Stimulated activated CD8-positive, alpha-beta memory T cell treated with anti-CD3 and anti-CD28 coated beads, Interleukin-12 subunit alpha, Interleukin-12 subunit beta, amount 100 ng/mL, for 24 hours (primary cell): ENCODE measurements at regions not wholly inside any gene's neighbourhood (a gene's known extent, or its start where the extent isn't known, plus 50 kb on each side); places are given as distances from the start of the nearest gene placed in this dataset.
"Not testable (repeated sequence)": the region's sequence is repeated elsewhere in the genome, so short reads cannot be mapped to it uniquely, and the experiment has no call there.

Experiments
- DNase-seq: peaks from one replicate; pipeline ENCODE4 v3.0.0-alpha.2; 2020; ENCODE audit errors: extremely low read depth

DNA sequence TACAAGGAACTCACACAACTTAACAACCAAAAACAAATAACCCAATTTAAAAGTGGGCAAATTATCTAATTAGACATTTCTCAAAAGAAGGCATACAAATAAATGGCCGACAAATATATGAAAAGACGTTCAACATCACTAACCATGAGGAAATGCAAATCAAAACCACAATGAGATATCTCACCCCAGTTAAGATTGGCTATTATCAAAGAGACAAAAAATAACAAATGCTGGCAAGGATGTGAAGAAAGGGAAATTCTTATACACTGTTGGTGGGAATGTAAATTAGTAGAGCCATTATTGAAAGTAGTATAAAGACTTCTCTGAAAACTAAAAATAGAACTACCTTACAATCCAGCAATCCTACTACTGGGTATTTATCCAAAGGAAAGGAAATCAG, 96.7 kb upstream of the SIRPG start:
- DNase-seq = no peak

DNA sequence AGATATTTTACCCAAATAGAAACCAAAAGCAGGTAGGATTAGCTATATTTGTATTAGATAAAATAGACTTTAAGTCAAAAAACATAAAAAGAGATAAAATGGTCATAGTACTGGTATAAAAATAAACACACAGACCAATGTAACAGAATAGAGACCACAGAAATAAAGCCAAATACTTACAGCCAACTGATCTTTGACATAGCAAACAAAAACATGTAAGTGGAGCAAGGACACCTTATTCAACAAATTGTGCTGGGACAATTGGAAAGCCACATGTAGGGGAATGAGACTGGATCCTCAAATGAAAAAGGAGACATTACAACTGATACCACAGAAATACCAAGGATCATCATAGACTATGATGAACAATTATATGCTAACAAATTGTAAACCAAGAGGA, 94.5 kb upstream of the SIRPG start:
- DNase-seq = no peak

- no peak for DNase-seq
Observed at GRCh38 chr20:1748777-1749176, 91.2 kb upstream of the SIRPG start.

DNA sequence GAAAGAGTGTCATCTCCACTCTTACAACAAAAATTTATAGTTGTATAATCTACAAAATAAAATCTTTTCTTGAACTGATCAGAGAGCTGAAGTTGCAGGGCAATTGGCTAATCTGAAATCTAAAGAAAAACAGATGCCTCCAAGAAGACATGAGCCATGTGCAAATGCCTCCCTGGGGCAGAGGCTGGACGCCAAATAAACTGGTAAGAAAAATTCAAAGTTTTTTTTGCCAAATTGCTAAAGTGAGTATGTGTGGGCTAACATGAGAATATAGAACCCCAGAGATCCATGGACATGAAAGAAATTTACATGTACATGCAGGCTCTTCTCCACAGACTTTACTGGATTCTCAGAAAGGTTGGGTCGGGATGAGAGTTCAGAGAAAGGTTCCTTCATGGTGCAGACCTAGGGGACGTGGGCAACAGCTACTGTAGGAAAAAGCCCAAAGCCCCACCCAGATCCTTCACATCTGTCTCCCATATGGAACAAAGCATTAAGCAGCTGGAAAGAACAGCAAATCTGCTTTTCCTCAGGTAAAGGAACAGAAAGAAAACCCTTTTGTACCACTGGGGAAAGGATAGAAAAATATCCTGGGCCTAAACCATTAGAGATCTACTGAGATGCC, 90.5 kb upstream of the SIRPG start:
- DNase-seq = no peak

DNA sequence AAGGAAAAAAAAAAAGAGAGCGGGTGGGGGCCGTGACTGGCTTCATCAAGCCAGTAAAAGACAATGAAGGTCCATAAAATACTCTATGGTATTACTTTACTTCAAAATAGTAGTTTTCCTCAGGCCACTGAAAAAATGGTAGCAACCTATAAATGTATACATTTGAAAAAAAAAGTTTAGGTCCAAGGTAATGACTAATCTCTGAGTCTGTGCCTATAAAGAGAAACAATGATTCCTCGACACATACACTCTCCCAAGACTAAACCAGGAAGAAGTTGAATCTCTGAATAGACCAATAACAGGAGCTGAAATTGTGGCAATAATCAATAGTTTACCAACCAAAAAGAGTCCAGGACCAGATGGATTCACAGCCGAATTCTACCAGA, 84.5 kb upstream of the SIRPG start:
- DNase-seq = not testable (repeated sequence)

DNA sequence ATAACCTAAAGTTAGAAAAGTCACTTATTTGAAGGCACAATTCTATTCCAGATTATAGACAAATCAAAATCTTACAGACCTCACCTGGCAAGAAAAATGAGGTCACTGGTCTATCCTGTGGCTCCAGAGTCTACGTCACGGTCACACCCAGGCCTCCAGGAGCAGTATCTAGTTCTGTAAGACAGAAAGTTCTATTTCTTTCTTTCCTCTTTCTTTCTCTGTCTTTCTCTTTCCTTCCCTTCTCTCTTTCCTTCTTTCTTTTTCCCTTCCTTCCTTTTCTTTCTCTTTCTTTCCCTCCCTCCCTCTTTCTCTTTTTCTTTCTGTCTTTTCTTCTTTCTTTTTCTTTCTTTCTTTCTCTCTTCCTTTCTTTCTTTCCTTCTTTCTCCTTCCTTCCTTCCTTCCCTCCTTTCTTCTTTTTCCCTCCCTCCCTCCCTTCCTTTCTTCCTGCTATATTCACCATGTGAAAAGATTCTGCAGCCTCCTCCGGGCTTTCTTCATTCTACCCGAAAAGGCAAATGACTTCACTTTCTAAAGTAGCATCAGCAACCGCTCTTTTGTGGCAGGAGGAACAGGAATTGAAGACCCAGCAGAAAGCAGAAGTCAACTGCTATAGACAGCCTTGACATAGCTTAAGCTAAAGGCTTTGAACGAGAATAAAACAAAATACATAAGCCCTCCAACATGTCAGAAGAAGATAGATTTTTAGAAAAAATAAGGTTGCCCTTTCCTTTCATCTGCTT, 83.9 kb upstream of the SIRPG start:
- DNase-seq = no peak

GRCh38 chr20:1737134-1737533, 79.6 kb upstream of the SIRPG start:
- DNase-seq = no peak

DNA sequence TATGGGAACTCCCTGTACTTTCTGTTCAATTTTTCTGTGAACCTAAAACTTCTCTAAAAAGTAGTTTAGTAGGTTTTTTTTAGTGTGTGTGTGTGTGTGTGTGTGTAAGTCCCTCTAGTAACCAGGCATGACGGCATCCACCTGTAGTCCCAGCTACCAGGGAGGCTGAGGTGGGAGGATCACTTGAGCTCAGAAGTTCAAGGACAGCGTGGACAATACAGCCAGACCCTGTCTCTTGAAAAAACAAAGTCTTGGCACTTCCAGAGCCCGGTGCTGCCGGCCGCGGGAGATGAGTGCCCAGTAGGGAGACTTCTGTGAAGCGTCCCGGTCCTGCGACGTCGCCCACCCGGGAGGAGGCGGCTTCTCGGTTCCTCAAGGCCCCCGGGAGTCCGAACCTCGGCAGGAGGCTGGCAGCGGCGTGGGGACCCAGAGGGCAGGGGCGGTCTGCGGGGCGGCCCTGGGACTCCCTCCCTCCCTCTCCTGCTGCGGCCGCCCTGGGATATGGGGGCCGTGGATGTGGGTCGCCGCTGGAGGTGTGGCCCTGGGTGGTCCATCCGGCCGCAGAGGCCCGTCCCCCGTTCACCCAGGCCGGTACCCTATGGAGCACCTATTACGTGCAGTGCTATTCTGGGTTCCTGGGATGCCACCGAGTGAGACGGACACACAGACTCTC, 78.0 kb upstream of the SIRPG start:
- DNase-seq = no peak

- DNase-seq = no peak
Observed at GRCh38 chr20:1734269-1734858, 76.8 kb upstream of the SIRPG start.

DNA sequence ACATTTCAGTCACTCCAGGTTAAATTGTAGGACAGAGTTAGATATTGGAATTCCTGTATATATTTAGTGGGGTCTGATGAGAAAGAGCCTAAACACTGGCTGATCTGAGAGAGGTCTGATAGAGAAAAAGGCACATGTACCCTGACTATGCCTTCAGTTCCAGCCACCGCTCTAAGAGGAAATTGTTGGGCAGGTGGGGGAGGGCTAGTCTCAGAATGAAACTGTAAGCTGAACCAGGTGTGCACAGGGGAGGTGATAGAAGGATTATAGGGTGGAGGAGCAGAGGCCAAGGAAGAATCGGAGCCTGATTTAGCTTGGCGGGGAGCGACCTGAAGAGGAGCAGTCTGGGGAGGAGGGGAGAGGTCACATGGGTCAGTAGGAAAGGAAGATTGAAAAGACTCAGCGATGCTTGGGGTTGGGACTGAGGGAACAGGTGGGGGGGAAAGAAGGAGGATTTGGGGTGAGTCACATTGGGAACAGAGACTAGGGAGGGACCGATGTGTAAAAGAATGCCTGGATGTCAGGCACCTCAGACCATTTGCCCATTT, 74.3 kb upstream of the SIRPG start:
- DNase-seq = not testable (repeated sequence)

- DNase-seq = not testable (repeated sequence)
Observed at GRCh38 chr20:1730981-1731711, 73.6 kb upstream of the SIRPG start.

DNA sequence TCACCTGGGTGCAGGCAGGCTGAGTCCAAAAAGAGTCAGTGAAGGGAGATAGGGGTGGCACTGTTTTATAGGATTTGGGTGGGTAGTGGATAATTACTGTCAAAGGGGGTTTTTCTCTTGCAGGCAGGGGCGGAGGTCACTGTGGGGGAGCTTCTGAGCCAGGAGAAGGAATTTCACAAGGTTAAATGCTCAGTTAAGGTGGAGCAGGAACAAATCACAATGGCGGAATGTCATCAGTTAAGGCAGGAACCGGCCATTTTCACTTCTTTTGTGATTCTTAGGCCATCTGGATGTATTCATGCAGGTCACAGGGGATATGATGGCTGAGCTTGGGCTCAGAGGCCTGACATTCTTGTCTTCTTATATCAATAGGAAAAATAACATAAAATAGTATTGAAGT, 69.7 kb upstream of the SIRPG start:
- not testable (repeated sequence) for DNase-seq

GRCh38 chr20:1724901-1725300, 67.3 kb upstream of the SIRPG start:
- no peak for DNase-seq

- DNase-seq = no peak
Observed at GRCh38 chr20:1722513-1723050, 65.0 kb upstream of the SIRPG start.

DNA sequence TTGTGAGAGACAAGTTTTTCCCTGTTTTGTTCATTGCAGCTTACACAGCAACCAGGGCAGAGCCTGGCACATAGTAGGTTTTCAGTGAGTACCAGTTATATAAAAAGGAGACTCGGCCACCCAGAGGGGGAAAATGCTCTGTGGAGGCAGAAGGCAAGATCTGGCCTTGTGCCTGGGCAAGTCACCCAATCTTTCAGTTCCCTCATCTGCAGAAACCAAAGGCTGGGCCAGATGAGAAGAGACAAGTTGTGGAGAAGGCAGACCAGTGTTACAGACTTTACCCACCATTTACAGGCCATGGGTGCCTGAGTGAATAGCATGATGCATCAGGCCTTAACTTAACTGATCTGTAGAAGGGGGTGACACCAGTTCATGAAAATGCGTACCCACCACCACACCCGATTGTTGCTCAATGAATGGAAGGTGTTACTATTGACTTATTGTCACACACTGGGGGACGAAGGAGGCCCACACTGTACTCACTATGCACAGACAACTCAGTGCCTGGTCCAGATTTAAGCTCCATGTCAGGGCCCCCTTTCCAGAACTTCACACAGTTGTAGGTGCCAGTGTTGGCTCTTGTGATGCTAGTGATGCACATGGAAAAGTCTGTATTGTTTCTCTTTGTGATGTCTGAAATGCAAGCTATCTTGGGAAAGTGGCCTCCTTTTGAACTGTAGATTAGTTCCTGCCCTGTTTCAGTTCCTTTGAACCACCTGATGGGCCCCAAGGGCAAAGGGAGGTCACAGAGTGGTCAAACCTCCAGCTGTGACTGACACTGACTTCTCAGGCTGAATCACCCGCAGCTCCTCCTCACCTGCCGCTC, 64.3 kb upstream of the SIRPG start:
- DNase-seq = no peak

DNA sequence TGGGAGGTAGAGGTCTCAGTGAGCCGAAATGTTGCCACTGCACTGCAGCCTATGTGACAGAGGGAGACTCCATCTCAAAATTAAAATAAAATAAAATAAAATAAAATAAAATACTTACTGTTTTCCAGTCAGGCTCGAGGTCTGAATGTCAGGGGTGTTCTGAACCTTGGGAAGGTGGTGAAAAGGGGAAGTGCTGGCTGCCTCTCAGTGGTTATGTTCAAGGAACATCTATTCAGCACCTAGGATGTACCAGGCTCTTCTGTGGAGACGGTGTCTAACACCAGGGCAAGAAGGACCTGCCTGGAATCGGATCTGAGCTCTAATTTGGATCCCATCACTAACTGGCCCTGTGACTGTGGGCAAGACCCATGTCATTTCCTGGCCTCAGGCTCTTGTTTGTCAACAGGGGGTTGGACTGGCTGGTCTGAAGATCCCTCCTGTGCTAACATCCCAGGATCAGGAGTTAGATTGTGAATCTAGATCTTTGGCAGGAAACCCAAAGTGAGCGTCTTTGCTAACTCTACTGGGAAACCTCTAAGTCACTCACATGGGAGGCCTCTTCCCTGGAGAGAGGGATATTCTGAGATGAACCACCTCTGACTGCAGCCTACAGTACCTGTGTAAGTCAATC, 63.4 kb upstream of the SIRPG start:
- no peak for DNase-seq

GRCh38 chr20:1720226-1720625, 62.6 kb upstream of the SIRPG start:
- DNase-seq = no peak

DNA sequence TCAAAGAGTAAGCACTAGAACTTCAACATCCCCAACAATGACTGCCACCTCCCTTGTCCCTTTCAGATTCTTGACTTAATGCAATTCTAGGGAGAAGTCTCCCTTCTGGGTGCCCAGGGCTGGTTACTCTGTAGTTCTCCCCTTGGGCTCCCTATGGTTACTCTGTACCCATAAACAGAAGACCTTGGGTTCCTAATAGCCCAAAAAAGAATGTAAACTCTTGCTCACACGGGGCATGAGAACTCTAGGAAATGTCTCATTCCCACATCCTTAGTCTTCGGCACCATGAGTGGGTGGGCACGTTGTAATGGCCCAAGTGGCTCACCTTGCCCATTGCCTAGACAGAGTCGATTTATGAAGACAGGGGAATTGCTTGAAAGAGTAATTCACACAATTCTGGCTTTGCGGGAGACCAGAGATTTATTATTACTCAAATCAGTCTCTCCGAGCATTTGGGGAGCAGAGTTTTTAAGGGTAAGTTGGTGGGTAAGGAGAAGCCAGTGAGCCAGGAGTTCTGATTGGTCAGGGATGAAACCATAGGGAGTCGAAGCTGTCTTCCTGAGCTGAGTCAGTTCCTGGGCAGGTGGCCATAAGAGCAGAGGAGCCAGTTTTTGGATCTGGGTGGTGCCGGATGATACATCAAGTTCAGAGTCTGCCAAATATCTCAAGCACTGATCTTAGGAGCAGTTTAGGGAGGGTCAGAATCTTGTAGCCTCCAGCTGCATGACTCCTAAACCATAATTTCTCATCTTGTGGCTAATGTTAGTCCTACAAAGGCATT, 61.2 kb upstream of the SIRPG start:
- DNase-seq = no peak
